ENCODE measurements at regions not wholly inside any gene's neighbourhood (a gene's known extent, or its start where the extent isn't known, plus 50 kb on each side); places are given as distances from the start of the nearest gene placed in this dataset.

DNA sequence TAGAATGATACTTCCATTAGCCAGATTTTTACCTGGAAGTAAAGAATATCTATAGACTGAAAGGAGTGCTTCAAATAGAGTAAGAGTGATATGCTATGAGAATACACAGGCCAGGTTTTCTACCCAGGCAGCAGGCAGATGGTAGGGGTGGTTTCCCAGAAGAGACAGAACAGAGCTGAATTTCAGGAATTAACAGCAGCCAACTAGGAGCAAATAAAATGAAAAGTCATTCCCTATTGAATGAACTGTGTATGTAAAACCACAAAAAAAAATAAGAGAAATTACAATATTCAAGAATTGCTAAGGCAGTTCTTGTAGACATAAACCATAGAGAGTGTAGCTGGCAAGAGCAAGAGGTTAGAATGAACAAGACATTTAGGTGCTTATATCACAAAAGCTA lies 336.8 kb downstream of the KCNJ3 start:
- intact Hi-C loops (cut with micrococcal nuclease) = no loop called here
- POLR2A ChIA-PET = no interaction called here
- no peak for DNase-seq
- Mint-ChIP-seq H3K27me3 (no peaks in the 10 kb centered on the region), H3K4me3 (no peak overlapping the region), H3K4me1 (no peaks in the 10 kb centered on the region), H3K36me3 (ENCODE audit: low read depth) (no peaks in the 10 kb centered on the region), H3K27ac (no peak overlapping the region), H3K9me3 (peaks cover 5% of the 10 kb centered on the region)
- no peak for ATAC-seq (ENCODE audit: low read depth)
- CTCF ChIA-PET = no interaction called here
- TF ChIP-seq, protein P1, sequence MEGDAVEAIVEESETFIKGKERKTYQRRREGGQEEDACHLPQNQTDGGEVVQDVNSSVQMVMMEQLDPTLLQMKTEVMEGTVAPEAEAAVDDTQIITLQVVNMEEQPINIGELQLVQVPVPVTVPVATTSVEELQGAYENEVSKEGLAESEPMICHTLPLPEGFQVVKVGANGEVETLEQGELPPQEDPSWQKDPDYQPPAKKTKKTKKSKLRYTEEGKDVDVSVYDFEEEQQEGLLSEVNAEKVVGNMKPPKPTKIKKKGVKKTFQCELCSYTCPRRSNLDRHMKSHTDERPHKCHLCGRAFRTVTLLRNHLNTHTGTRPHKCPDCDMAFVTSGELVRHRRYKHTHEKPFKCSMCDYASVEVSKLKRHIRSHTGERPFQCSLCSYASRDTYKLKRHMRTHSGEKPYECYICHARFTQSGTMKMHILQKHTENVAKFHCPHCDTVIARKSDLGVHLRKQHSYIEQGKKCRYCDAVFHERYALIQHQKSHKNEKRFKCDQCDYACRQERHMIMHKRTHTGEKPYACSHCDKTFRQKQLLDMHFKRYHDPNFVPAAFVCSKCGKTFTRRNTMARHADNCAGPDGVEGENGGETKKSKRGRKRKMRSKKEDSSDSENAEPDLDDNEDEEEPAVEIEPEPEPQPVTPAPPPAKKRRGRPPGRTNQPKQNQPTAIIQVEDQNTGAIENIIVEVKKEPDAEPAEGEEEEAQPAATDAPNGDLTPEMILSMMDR (IDR thresholded peaks at IDR 0.05) = no peak

DNA sequence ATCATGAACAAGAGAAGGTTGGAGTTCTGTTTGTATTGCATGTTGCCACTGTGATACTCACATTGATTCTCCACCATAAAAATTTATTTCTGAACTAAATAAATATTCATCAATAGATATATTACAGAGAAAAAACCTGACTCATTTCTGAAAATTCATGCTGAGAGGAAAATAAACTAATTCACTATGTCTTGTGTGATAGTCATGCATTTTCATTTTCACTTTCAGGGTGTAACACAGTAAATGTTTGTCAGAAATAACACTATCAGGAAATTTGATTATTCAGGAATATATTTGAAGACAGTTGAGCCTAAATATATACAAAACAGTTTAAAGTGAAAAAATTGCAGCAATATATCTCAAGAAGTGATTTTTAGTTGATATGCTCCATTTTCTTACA lies 335.2 kb downstream of the KCNJ3 start:
- H3K36me3 Mint-ChIP-seq (ENCODE audit: low read depth) = no peaks in the 10 kb centered on the region
- DNase-seq (no peak), ATAC-seq (ENCODE audit: low read depth) (no peak)
- CTCF ChIA-PET = no interaction called here
- peaks cover 6% of the 10 kb centered on the region for H3K9me3 Mint-ChIP-seq
- POLR2A ChIA-PET = no interaction called here
- H3K27ac Mint-ChIP-seq = no peak overlapping the region
- intact Hi-C loops (cut with micrococcal nuclease) = no loop called here
- H3K4me1 Mint-ChIP-seq = no peaks in the 10 kb centered on the region
- TF ChIP-seq, protein P1 (IDR thresholded peaks at IDR 0.05) = no peak
- H3K4me3 Mint-ChIP-seq = no peak overlapping the region
- no peaks in the 10 kb centered on the region for H3K27me3 Mint-ChIP-seq

DNA sequence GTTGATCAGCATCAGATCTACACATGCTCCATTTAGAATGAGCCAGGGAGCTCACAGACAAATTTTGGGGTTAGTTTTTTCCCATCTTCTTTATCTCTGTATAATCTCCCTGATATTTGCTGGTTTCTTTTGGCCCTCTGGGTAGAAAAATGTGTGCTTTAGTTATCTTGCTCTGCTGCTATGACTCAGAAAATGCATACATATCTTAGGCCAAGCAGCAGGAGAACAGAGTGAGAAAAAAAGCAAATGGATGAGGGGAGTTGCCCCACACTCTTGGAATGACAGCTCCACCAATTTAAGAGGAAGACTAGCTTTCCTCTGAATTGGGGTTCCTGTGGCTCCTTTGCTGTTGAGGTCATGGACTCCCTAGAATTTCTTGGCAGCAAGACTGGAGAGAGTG lies 331.8 kb downstream of the KCNJ3 start:
- DNase-seq (no peak), ATAC-seq (ENCODE audit: low read depth) (no peak)
- Mint-ChIP-seq H3K9me3 (peaks cover 3% of the 10 kb centered on the region), H3K36me3 (ENCODE audit: low read depth) (no peaks in the 10 kb centered on the region), H3K27ac (no peak overlapping the region), H3K4me1 (no peaks in the 10 kb centered on the region), H3K4me3 (no peak overlapping the region), H3K27me3 (no peaks in the 10 kb centered on the region)
- TF ChIP-seq, protein P1 (IDR thresholded peaks at IDR 0.05) = no peak
- ChIA-PET POLR2A (no interaction called here), CTCF (no interaction called here)
- intact Hi-C loops (cut with micrococcal nuclease) = no loop called here

DNA sequence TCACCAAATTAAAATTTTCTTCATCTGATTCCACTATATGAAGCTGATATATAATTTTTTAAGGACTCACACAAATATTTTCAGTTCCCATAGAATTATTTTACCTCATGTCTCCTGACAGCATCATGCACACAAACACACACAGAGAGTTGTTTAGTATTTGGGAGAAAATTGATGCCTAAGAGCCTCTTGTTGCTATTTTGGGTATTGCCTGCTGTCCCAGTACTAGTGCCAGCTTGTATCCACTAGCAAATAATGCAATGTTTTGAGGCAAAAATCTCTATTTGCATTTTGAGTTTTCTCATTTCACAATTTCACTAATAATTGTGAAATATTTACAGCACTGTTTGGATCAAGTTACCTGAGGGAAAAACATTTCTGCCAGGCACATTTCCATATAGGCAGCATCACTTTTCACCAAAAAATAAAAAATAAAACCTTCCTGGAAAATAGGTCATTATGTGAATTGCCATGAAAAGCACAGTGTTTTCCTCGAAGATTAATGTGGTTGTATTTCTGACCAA lies 328.2 kb downstream of the KCNJ3 start:
- H3K27me3 Mint-ChIP-seq = no peaks in the 10 kb centered on the region
- no peak for ATAC-seq (ENCODE audit: low read depth)
- TF ChIP-seq, protein P1 (IDR thresholded peaks at IDR 0.05) = no peak
- no peak overlapping the region for H3K27ac Mint-ChIP-seq
- H3K36me3 Mint-ChIP-seq (ENCODE audit: low read depth) = no peaks in the 10 kb centered on the region
- CTCF ChIA-PET = no interaction called here
- H3K9me3 Mint-ChIP-seq = peaks cover 3% of the 10 kb centered on the region
- no peaks in the 10 kb centered on the region for H3K4me1 Mint-ChIP-seq
- no peak overlapping the region for H3K4me3 Mint-ChIP-seq
- intact Hi-C loops (cut with micrococcal nuclease) = no loop called here
- no peak for DNase-seq
- POLR2A ChIA-PET = no interaction called here

DNA sequence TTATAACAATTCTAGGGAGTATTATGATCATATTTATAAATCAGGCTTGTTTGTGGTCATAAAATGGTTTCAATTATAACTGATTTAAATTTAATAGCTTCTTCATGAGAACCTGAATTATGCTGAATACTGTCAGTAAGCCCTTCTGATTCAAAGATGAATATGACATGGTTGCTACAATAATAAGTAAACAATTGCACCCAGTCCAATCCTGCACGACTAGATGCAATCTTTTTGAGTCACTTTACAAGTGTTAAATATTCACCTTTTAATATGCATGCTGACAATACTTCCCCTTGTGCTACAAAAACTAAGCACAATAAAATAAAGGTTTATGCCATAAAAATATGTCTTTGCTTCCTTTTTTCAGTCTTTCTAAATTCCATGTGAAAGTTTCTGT lies 325.2 kb downstream of the KCNJ3 start:
- Mint-ChIP-seq H3K4me1 (no peaks in the 10 kb centered on the region), H3K27ac (no peak overlapping the region), H3K27me3 (no peaks in the 10 kb centered on the region), H3K9me3 (peaks cover 3% of the 10 kb centered on the region), H3K4me3 (no peak overlapping the region), H3K36me3 (ENCODE audit: low read depth) (no peaks in the 10 kb centered on the region)
- ATAC-seq (ENCODE audit: low read depth) (no peak), DNase-seq (no peak)
- ChIA-PET POLR2A (no interaction called here), CTCF (no interaction called here)
- TF ChIP-seq, protein P1 (IDR thresholded peaks at IDR 0.05) = no peak
- intact Hi-C loops (cut with micrococcal nuclease) = no loop called here

Measured in activated B cell treated with CpG ODN at 0.5 μM for 24 hours (primary cell).